ENCODE measurements at regions not wholly inside any gene's neighbourhood (a gene's known extent, or its start where the extent isn't known, plus 50 kb on each side); places are given as distances from the start of the nearest gene placed in this dataset.
"Not testable (repeated sequence)": the region's sequence is repeated elsewhere in the genome, so short reads cannot be mapped to it uniquely, and the experiment has no call there.

DNA sequence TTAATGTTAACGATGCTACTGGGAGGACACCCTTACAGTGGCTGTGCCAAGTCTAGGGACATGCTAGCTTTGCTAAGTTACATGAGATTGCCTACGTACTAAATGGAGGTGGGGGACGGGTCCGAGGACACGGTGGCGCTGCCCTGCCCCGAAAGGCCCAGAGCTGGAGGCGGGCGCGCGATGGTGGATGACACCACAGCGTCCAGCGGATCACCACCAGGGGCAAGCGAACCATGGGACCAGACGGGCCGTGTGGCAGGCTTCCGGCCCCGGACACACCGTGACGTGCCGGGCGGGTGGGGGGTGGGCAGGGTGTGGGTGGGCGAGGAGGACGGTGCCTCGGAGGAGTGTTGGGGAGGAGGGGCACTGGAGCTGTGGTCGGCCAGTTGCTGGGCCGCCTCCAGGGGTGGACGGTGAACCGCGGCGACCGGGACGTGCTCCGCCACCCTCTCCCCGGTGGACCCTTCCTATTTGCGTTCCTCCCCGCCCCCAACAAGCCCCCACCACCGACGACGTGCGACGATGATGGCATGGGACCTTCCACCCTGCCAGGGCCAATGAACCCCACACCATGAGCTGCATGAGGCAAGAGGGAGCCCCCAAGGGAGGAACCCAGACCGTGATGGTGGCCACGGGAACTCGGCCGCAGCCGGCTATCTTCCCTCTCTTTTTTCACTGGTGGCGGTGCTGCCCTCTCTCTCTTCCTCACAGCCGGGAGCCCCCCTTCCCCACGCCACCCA lies 773.3 kb upstream of the DEFB115 start:
- Mint-ChIP-seq H3K27ac (no peak overlapping the region), H3K4me1 (ENCODE audit: low read depth) (no peaks in the 10 kb centered on the region), H3K27me3 (peaks cover 5% of the 10 kb centered on the region), H3K4me3 (no peak overlapping the region), H3K9me3 (peaks cover 38% of the 10 kb centered on the region), H3K36me3 (ENCODE audit: low read depth) (peaks cover 7% of the 10 kb centered on the region)
- DNase-seq: no peak

GRCh38 chr20:30484749-30485070 lies 772.8 kb upstream of the DEFB115 start:
- no peaks in the 10 kb centered on the region for H3K4me1 Mint-ChIP-seq (ENCODE audit: low read depth)
- H3K4me3 Mint-ChIP-seq: no peak overlapping the region
- peaks cover 37% of the 10 kb centered on the region for H3K9me3 Mint-ChIP-seq
- no peak overlapping the region for H3K27ac Mint-ChIP-seq
- H3K36me3 Mint-ChIP-seq (ENCODE audit: low read depth): peaks cover 7% of the 10 kb centered on the region
- peaks cover 5% of the 10 kb centered on the region for H3K27me3 Mint-ChIP-seq
- no peak for DNase-seq

GRCh38 chr20:30485331-30486102 lies 771.9 kb upstream of the DEFB115 start:
- peaks cover 5% of the 10 kb centered on the region for H3K27me3 Mint-ChIP-seq
- H3K4me3 Mint-ChIP-seq: no peak overlapping the region
- peaks cover 7% of the 10 kb centered on the region for H3K36me3 Mint-ChIP-seq (ENCODE audit: low read depth)
- peaks cover 31% of the 10 kb centered on the region for H3K9me3 Mint-ChIP-seq
- DNase-seq: no peak
- H3K27ac Mint-ChIP-seq: no peak overlapping the region
- no peaks in the 10 kb centered on the region for H3K4me1 Mint-ChIP-seq (ENCODE audit: low read depth)

DNA sequence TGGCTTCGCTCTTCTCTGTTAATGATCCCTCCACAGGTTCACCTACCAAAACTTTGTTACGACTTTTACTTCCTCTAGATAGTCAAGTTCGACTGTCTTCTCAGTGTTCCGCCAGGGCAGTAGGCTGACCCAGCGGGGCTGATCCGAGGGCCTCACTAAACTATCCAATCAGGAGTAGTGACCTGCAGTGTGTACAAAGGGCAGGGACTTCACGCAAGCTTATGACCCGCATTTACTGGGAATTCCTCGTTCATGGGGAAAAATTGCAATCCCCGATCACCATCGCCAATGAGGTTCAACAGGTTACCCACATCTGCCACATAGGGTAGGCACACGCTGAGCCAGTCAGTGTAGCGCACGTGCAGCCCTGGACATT lies 771.4 kb upstream of the DEFB115 start:
- peaks cover 33% of the 10 kb centered on the region for H3K9me3 Mint-ChIP-seq
- DNase-seq: no peak
- H3K4me3 Mint-ChIP-seq: no peak overlapping the region
- H3K27me3 Mint-ChIP-seq: peaks cover 5% of the 10 kb centered on the region
- H3K4me1 Mint-ChIP-seq (ENCODE audit: low read depth): no peaks in the 10 kb centered on the region
- H3K27ac Mint-ChIP-seq: no peak overlapping the region
- H3K36me3 Mint-ChIP-seq (ENCODE audit: low read depth): peaks cover 9% of the 10 kb centered on the region

- H3K36me3 Mint-ChIP-seq (ENCODE audit: low read depth); H3K4me1 Mint-ChIP-seq (ENCODE audit: low read depth); H3K4me3 Mint-ChIP-seq; H3K27ac Mint-ChIP-seq; DNase-seq; H3K27me3 Mint-ChIP-seq: not testable (repeated sequence)
- peaks cover 27% of the 10 kb centered on the region for H3K9me3 Mint-ChIP-seq
Observed at GRCh38 chr20:30487461-30487860, 770.0 kb upstream of the DEFB115 start.

- H3K36me3 Mint-ChIP-seq (ENCODE audit: low read depth): peaks cover 9% of the 10 kb centered on the region
- H3K27ac Mint-ChIP-seq: no peak overlapping the region
- DNase-seq: no peak
- peaks cover 27% of the 10 kb centered on the region for H3K9me3 Mint-ChIP-seq
- no peaks in the 10 kb centered on the region for H3K4me1 Mint-ChIP-seq (ENCODE audit: low read depth)
- peaks cover 5% of the 10 kb centered on the region for H3K27me3 Mint-ChIP-seq
- no peak overlapping the region for H3K4me3 Mint-ChIP-seq
Observed at GRCh38 chr20:30487947-30488926, 769.2 kb upstream of the DEFB115 start.

- H3K4me1 Mint-ChIP-seq (ENCODE audit: low read depth): no peaks in the 10 kb centered on the region
- H3K36me3 Mint-ChIP-seq (ENCODE audit: low read depth): peaks cover 9% of the 10 kb centered on the region
- H3K9me3 Mint-ChIP-seq: peaks cover 22% of the 10 kb centered on the region
- no peak overlapping the region for H3K27ac Mint-ChIP-seq
- H3K27me3 Mint-ChIP-seq: peaks cover 5% of the 10 kb centered on the region
- no peak overlapping the region for H3K4me3 Mint-ChIP-seq
- no peak for DNase-seq
Observed at GRCh38 chr20:30488941-30489613, 768.4 kb upstream of the DEFB115 start.

DNA sequence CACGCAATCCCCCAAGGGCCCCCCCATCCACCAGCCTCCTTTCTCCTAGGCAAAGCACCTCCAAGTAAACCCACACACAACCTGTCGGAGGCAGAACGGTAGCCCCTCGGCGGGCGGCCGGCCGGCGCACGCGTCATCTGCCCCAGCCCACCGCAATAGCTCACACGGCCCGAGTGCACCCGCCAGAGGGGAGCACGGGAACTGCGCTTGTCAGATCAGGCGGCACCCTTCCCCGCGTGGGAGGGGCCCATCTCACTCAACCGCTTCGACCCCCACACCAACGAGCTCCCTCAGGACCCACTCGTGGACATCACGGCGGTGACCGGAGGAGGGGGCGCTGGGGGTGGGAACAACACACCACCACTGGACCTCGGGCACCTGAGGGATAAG lies 767.9 kb upstream of the DEFB115 start:
- Mint-ChIP-seq H3K27me3 (peaks cover 5% of the 10 kb centered on the region), H3K36me3 (ENCODE audit: low read depth) (peaks cover 9% of the 10 kb centered on the region), H3K27ac (no peak overlapping the region), H3K9me3 (peaks cover 22% of the 10 kb centered on the region), H3K4me3 (no peak overlapping the region), H3K4me1 (ENCODE audit: low read depth) (no peaks in the 10 kb centered on the region)
- no peak for DNase-seq

DNA sequence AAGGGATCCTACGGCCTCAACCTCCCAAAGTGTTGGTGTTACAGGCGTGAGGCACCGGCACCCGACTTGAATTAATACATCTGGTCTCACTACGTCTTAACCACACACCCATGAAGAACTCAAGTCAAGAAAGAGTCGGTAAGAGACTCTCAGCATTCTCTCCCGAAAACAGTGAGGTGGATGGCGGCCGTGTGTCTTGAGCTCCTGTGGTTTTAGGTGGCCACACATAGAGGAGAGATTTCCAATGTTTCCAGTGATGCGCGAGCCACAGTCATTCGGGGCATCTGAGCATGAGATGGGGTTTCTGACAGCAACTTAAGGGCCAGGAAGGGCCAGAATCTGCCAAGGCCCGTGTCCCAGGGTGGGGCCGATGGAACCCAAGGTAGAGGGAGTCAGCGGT lies 766.4 kb upstream of the DEFB115 start:
- Mint-ChIP-seq H3K36me3 (ENCODE audit: low read depth) (peaks cover 9% of the 10 kb centered on the region), H3K27ac (no peak overlapping the region), H3K4me1 (ENCODE audit: low read depth) (no peaks in the 10 kb centered on the region), H3K27me3 (peaks cover 5% of the 10 kb centered on the region), H3K9me3 (peaks cover 20% of the 10 kb centered on the region), H3K4me3 (no peak overlapping the region)
- no peak for DNase-seq

- not testable (repeated sequence) for H3K27ac Mint-ChIP-seq; DNase-seq; H3K4me3 Mint-ChIP-seq; H3K27me3 Mint-ChIP-seq; H3K4me1 Mint-ChIP-seq (ENCODE audit: low read depth); H3K9me3 Mint-ChIP-seq; H3K36me3 Mint-ChIP-seq (ENCODE audit: low read depth)
Observed at GRCh38 chr20:30496656-30497055, 760.8 kb upstream of the DEFB115 start.

- not testable (repeated sequence) for H3K9me3 Mint-ChIP-seq; H3K27ac Mint-ChIP-seq; H3K4me1 Mint-ChIP-seq (ENCODE audit: low read depth); H3K27me3 Mint-ChIP-seq; H3K4me3 Mint-ChIP-seq; DNase-seq; H3K36me3 Mint-ChIP-seq (ENCODE audit: low read depth)
Observed at GRCh38 chr20:30497191-30497590, 760.3 kb upstream of the DEFB115 start.

DNA sequence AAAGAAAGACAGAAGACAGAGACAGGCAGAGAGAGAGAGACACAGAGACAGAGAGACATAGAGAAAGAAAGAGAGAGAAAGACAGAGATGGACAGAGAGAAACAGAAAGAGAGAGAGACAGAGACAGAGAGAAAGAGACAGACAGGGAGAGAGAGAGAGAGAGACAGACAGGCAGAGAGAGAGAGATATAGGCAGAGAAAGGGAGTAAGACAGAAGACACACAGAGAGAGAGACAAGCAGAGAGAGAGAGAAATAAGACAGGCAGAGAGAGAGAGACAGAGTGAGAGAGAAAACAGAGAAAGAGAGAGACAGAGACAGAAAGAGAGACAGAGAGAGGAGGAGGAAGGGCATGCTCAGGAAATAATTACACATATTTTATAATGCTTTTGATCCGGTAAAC lies 758.3 kb upstream of the DEFB115 start:
- Mint-ChIP-seq H3K9me3 (no peaks in the 10 kb centered on the region), H3K27me3 (no peaks in the 10 kb centered on the region), H3K27ac (no peak overlapping the region), H3K36me3 (ENCODE audit: low read depth) (no peaks in the 10 kb centered on the region), H3K4me3 (no peak overlapping the region), H3K4me1 (ENCODE audit: low read depth) (no peaks in the 10 kb centered on the region)
- no peak for DNase-seq

DNA sequence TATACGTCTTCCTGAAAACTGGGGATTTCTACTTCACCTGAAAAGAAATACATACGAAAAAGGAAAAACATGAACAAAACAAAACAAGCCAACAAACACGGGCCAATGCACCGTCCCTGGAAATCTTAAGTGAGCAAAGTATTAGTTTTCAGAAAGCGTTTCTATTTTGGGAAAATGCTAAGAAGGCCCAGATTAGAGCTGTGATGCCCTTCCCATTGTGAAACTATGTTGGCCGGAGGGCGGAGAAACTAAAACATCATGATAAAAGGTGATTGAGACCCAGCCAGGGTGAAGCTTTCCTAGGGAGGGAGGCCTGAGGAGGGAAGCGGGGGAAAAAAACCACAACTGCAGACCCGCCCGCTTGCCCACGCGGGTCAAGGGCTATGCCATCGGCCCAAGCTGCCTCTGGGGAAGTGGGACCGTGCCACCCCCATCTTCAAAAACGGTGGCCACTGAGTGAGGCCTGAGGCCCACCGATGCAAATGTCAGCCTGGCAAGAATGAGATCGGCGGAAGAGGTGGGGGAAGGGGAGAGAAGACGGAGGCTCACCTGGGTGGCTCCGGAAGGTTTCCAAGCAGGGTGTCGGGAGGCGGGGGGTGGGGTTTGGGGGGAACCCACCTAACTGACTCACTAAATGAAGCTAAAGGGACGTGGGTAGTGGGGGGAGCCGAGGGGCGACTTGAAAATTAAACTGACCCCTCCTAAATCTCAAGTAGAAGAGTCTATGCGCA lies 757.6 kb upstream of the DEFB115 start:
- not testable (repeated sequence) for H3K4me1 Mint-ChIP-seq (ENCODE audit: low read depth); H3K9me3 Mint-ChIP-seq; H3K36me3 Mint-ChIP-seq (ENCODE audit: low read depth); H3K4me3 Mint-ChIP-seq; H3K27me3 Mint-ChIP-seq; H3K27ac Mint-ChIP-seq; DNase-seq

GRCh38 chr20:30500447-30500820 lies 757.0 kb upstream of the DEFB115 start:
- H3K4me3 Mint-ChIP-seq; H3K4me1 Mint-ChIP-seq (ENCODE audit: low read depth); H3K9me3 Mint-ChIP-seq; H3K27ac Mint-ChIP-seq; H3K27me3 Mint-ChIP-seq; DNase-seq; H3K36me3 Mint-ChIP-seq (ENCODE audit: low read depth): not testable (repeated sequence)
